ENCODE measurements at regions not wholly inside any gene's neighbourhood (a gene's known extent, or its start where the extent isn't known, plus 50 kb on each side); places are given as distances from the start of the nearest gene placed in this dataset.
A peak's percentile ranks its signal among the peaks of the same experiment; 100 is the strongest.

- peak; percentile 71 for DNase-seq
- Mint-ChIP-seq H3K9me3 (no peaks in the 10 kb centered on the region), H3K4me1 (ENCODE audit: low read depth) (no peaks in the 10 kb centered on the region), H3K27ac (no peak overlapping the region), H3K4me3 (no peak overlapping the region), H3K36me3 (ENCODE audit: low read depth) (no peaks in the 10 kb centered on the region), H3K27me3 (peaks cover 21% of the 10 kb centered on the region)
These were observed 336.7 kb upstream of the IGF1R start for GRCh38 chr15:98311566-98312188.

- H3K4me1 Mint-ChIP-seq (ENCODE audit: low read depth) = no peaks in the 10 kb centered on the region
- H3K9me3 Mint-ChIP-seq = no peaks in the 10 kb centered on the region
- no peak for DNase-seq
- no peak overlapping the region for H3K4me3 Mint-ChIP-seq
- H3K27ac Mint-ChIP-seq = no peak overlapping the region
- no peaks in the 10 kb centered on the region for H3K36me3 Mint-ChIP-seq (ENCODE audit: low read depth)
- H3K27me3 Mint-ChIP-seq = peaks cover 16% of the 10 kb centered on the region
These were observed 335.4 kb upstream of the IGF1R start for GRCh38 chr15:98312913-98313312.

GRCh38 chr15:98315971-98316370 is 332.4 kb upstream of the IGF1R start:
- H3K36me3 Mint-ChIP-seq (ENCODE audit: low read depth) = no peaks in the 10 kb centered on the region
- peaks cover 12% of the 10 kb centered on the region for H3K27me3 Mint-ChIP-seq
- no peak overlapping the region for H3K27ac Mint-ChIP-seq
- DNase-seq = no peak
- H3K9me3 Mint-ChIP-seq = peaks cover 7% of the 10 kb centered on the region
- H3K4me3 Mint-ChIP-seq = no peak overlapping the region
- no peaks in the 10 kb centered on the region for H3K4me1 Mint-ChIP-seq (ENCODE audit: low read depth)

- peaks cover 4% of the 10 kb centered on the region for H3K27me3 Mint-ChIP-seq
- no peak overlapping the region for H3K4me3 Mint-ChIP-seq
- H3K27ac Mint-ChIP-seq = no peak overlapping the region
- no peaks in the 10 kb centered on the region for H3K4me1 Mint-ChIP-seq (ENCODE audit: low read depth)
- H3K36me3 Mint-ChIP-seq (ENCODE audit: low read depth) = no peaks in the 10 kb centered on the region
- no peak for DNase-seq
- peaks cover 7% of the 10 kb centered on the region for H3K9me3 Mint-ChIP-seq
These were observed 326.4 kb upstream of the IGF1R start for GRCh38 chr15:98321896-98322295.

GRCh38 chr15:98322581-98322980 is 325.8 kb upstream of the IGF1R start:
- no peaks in the 10 kb centered on the region for H3K4me1 Mint-ChIP-seq (ENCODE audit: low read depth)
- no peak overlapping the region for H3K27ac Mint-ChIP-seq
- H3K9me3 Mint-ChIP-seq = peaks cover 7% of the 10 kb centered on the region
- no peak for DNase-seq
- H3K27me3 Mint-ChIP-seq = peaks cover 7% of the 10 kb centered on the region
- no peak overlapping the region for H3K4me3 Mint-ChIP-seq
- H3K36me3 Mint-ChIP-seq (ENCODE audit: low read depth) = no peaks in the 10 kb centered on the region

- peaks cover 2% of the 10 kb centered on the region for H3K9me3 Mint-ChIP-seq
- H3K27me3 Mint-ChIP-seq = peaks cover 10% of the 10 kb centered on the region
- no peak overlapping the region for H3K4me3 Mint-ChIP-seq
These were observed 323.9 kb upstream of the IGF1R start for GRCh38 chr15:98324341-98324970.

GRCh38 chr15:98326804-98327203 is 321.5 kb upstream of the IGF1R start:
- Mint-ChIP-seq H3K9me3 (no peaks in the 10 kb centered on the region), H3K27me3 (peaks cover 22% of the 10 kb centered on the region), H3K36me3 (ENCODE audit: low read depth) (no peaks in the 10 kb centered on the region), H3K27ac (no peak overlapping the region), H3K4me1 (ENCODE audit: low read depth) (no peaks in the 10 kb centered on the region), H3K4me3 (no peak overlapping the region)
- DNase-seq = no peak

More at GRCh38 chr15:98324341-98324970, 323.9 kb upstream of the IGF1R start:
- no peak for DNase-seq
- Mint-ChIP-seq H3K27ac (no peak overlapping the region), H3K4me1 (ENCODE audit: low read depth) (no peaks in the 10 kb centered on the region), H3K36me3 (ENCODE audit: low read depth) (no peaks in the 10 kb centered on the region)

GRCh38 chr15:98330258-98330657 is 318.1 kb upstream of the IGF1R start:
- no peak overlapping the region for H3K4me3 Mint-ChIP-seq
- H3K27me3 Mint-ChIP-seq = peaks cover 37% of the 10 kb centered on the region
- DNase-seq = no peak
- no peaks in the 10 kb centered on the region for H3K4me1 Mint-ChIP-seq (ENCODE audit: low read depth)
- H3K27ac Mint-ChIP-seq = no peak overlapping the region
- no peaks in the 10 kb centered on the region for H3K36me3 Mint-ChIP-seq (ENCODE audit: low read depth)
- H3K9me3 Mint-ChIP-seq = no peaks in the 10 kb centered on the region

- H3K4me3 Mint-ChIP-seq = no peak overlapping the region
- no peaks in the 10 kb centered on the region for H3K4me1 Mint-ChIP-seq (ENCODE audit: low read depth)
- peaks cover 41% of the 10 kb centered on the region for H3K27me3 Mint-ChIP-seq
- no peaks in the 10 kb centered on the region for H3K9me3 Mint-ChIP-seq
- no peak for DNase-seq
- no peaks in the 10 kb centered on the region for H3K36me3 Mint-ChIP-seq (ENCODE audit: low read depth)
- H3K27ac Mint-ChIP-seq = no peak overlapping the region
These were observed 317.5 kb upstream of the IGF1R start for GRCh38 chr15:98330692-98331435.

GRCh38 chr15:98331676-98332075 is 316.7 kb upstream of the IGF1R start:
- H3K4me3 Mint-ChIP-seq = no peak overlapping the region
- H3K36me3 Mint-ChIP-seq (ENCODE audit: low read depth) = no peaks in the 10 kb centered on the region
- no peaks in the 10 kb centered on the region for H3K4me1 Mint-ChIP-seq (ENCODE audit: low read depth)
- no peak overlapping the region for H3K27ac Mint-ChIP-seq
- peaks cover 41% of the 10 kb centered on the region for H3K27me3 Mint-ChIP-seq
- no peak for DNase-seq
- no peaks in the 10 kb centered on the region for H3K9me3 Mint-ChIP-seq

- H3K27ac Mint-ChIP-seq = no peak overlapping the region
- no peak for DNase-seq
- H3K4me3 Mint-ChIP-seq = no peak overlapping the region
- H3K27me3 Mint-ChIP-seq = peaks cover 32% of the 10 kb centered on the region
- H3K36me3 Mint-ChIP-seq (ENCODE audit: low read depth) = no peaks in the 10 kb centered on the region
- H3K4me1 Mint-ChIP-seq (ENCODE audit: low read depth) = no peaks in the 10 kb centered on the region
- H3K9me3 Mint-ChIP-seq = no peaks in the 10 kb centered on the region
These were observed 315.1 kb upstream of the IGF1R start for GRCh38 chr15:98333251-98333650.

- Mint-ChIP-seq H3K27ac (no peak overlapping the region), H3K9me3 (no peaks in the 10 kb centered on the region), H3K36me3 (ENCODE audit: low read depth) (no peaks in the 10 kb centered on the region), H3K4me3 (no peak overlapping the region), H3K4me1 (ENCODE audit: low read depth) (no peaks in the 10 kb centered on the region), H3K27me3 (peaks cover 8% of the 10 kb centered on the region)
- DNase-seq = no peak
These were observed 305.4 kb upstream of the IGF1R start for GRCh38 chr15:98342911-98343310.

GRCh38 chr15:98344591-98344990 is 303.7 kb upstream of the IGF1R start:
- Mint-ChIP-seq H3K9me3 (no peaks in the 10 kb centered on the region), H3K4me3 (no peak overlapping the region), H3K27ac (no peak overlapping the region), H3K4me1 (ENCODE audit: low read depth) (no peaks in the 10 kb centered on the region), H3K27me3 (peaks cover 5% of the 10 kb centered on the region), H3K36me3 (ENCODE audit: low read depth) (no peaks in the 10 kb centered on the region)
- DNase-seq = no peak

GRCh38 chr15:98347001-98347400 is 301.3 kb upstream of the IGF1R start:
- no peaks in the 10 kb centered on the region for H3K9me3 Mint-ChIP-seq
- DNase-seq = no peak
- H3K27me3 Mint-ChIP-seq = peaks cover 12% of the 10 kb centered on the region
- no peaks in the 10 kb centered on the region for H3K36me3 Mint-ChIP-seq (ENCODE audit: low read depth)
- H3K27ac Mint-ChIP-seq = no peak overlapping the region
- no peaks in the 10 kb centered on the region for H3K4me1 Mint-ChIP-seq (ENCODE audit: low read depth)
- H3K4me3 Mint-ChIP-seq = no peak overlapping the region

- no peak for DNase-seq
- peaks cover 12% of the 10 kb centered on the region for H3K27me3 Mint-ChIP-seq
- no peak overlapping the region for H3K4me3 Mint-ChIP-seq
- no peaks in the 10 kb centered on the region for H3K36me3 Mint-ChIP-seq (ENCODE audit: low read depth)
- H3K4me1 Mint-ChIP-seq (ENCODE audit: low read depth) = no peaks in the 10 kb centered on the region
- H3K27ac Mint-ChIP-seq = no peak overlapping the region
- H3K9me3 Mint-ChIP-seq = no peaks in the 10 kb centered on the region
These were observed 300.5 kb upstream of the IGF1R start for GRCh38 chr15:98347866-98348265.

Measured in activated T-cell treated with anti-CD3 and anti-CD28 coated beads, Interleukin-2, amount 50 U/mL, for 24 hours (primary cell).